ENCODE measurements at regions not wholly inside any gene's neighbourhood (a gene's known extent, or its start where the extent isn't known, plus 50 kb on each side); places are given as distances from the start of the nearest gene placed in this dataset.

- no peak for TF ChIP-seq EGR1 (IDR thresholded peaks at IDR 0.05)
Measured at GRCh38 chr16:63904930-63905329, 1216.9 kb downstream of the CDH11 start.

- TF ChIP-seq CREB1 (IDR thresholded peaks at IDR 0.05; ENCODE audit: low read depth) (no peak), EGR1 (IDR thresholded peaks at IDR 0.05) (no peak), TCF12 (IDR thresholded peaks at IDR 0.05; ENCODE audit: low read depth) (no peak), YY1 (IDR thresholded peaks at IDR 0.05; ENCODE audit: low read depth) (no peak), CEBPB (IDR thresholded peaks at IDR 0.05) (no peak), TAF1 (IDR thresholded peaks at IDR 0.05; ENCODE audit: low read depth) (no peak), ZBTB7A (IDR thresholded peaks at IDR 0.05; ENCODE audit: low read depth) (no peak), USF1 (IDR thresholded peaks at IDR 0.05) (no peak), EP300 (IDR thresholded peaks at IDR 0.05; ENCODE audit: borderline replicate concordance) (no peak)
Measured at GRCh38 chr16:63904182-63904581, 1217.7 kb downstream of the CDH11 start.

GRCh38 chr16:63896383-63897109, 1225.3 kb downstream of the CDH11 start:
- TF ChIP-seq YY1 (IDR thresholded peaks at IDR 0.05; ENCODE audit: low read depth) (no peak), MAX (IDR thresholded peaks at IDR 0.05) (no peak), RAD21 (IDR thresholded peaks at IDR 0.05; ENCODE audit: low read depth) (no peak)

GRCh38 chr16:63890723-63891122, 1231.1 kb downstream of the CDH11 start:
- TF ChIP-seq FOXM1 (IDR thresholded peaks at IDR 0.05; ENCODE audit: borderline replicate concordance, low read depth) (no peak), TEAD4 (IDR thresholded peaks at IDR 0.05) (no peak), MAX (IDR thresholded peaks at IDR 0.05) (no peak), TCF12 (IDR thresholded peaks at IDR 0.05; ENCODE audit: low read depth) (no peak), TAF1 (IDR thresholded peaks at IDR 0.05; ENCODE audit: low read depth) (no peak), EP300 (IDR thresholded peaks at IDR 0.05; ENCODE audit: borderline replicate concordance) (no peak), EGR1 (IDR thresholded peaks at IDR 0.05) (no peak), REST (IDR thresholded peaks at IDR 0.05; ENCODE audit: low read depth) (no peak), CREB1 (IDR thresholded peaks at IDR 0.05; ENCODE audit: low read depth) (no peak), CEBPB (IDR thresholded peaks at IDR 0.05) (no peak), YY1 (IDR thresholded peaks at IDR 0.05; ENCODE audit: low read depth) (no peak), USF1 (IDR thresholded peaks at IDR 0.05) (no peak), NFIC (IDR thresholded peaks at IDR 0.05) (no peak), ZBTB7A (IDR thresholded peaks at IDR 0.05; ENCODE audit: low read depth) (no peak)

- no peak for TF ChIP-seq EP300 (IDR thresholded peaks at IDR 0.05; ENCODE audit: borderline replicate concordance)
- no peak for TF ChIP-seq EGR1 (IDR thresholded peaks at IDR 0.05)
- TF ChIP-seq MAX (IDR thresholded peaks at IDR 0.05) = no peak
- TF ChIP-seq REST (IDR thresholded peaks at IDR 0.05; ENCODE audit: low read depth) = no peak
- TF ChIP-seq CEBPB (IDR thresholded peaks at IDR 0.05) = no peak
- TF ChIP-seq NFIC (IDR thresholded peaks at IDR 0.05) = peak; percentile 43; the same call in 1 of the 2 replicates
- no peak for TF ChIP-seq FOXM1 (IDR thresholded peaks at IDR 0.05; ENCODE audit: borderline replicate concordance, low read depth)
- TF ChIP-seq TEAD4 (IDR thresholded peaks at IDR 0.05) = no peak
Measured at GRCh38 chr16:63890081-63890480, 1231.8 kb downstream of the CDH11 start.

- TF ChIP-seq USF1 (IDR thresholded peaks at IDR 0.05) (no peak), ZBTB7A (IDR thresholded peaks at IDR 0.05; ENCODE audit: low read depth) (no peak), YY1 (IDR thresholded peaks at IDR 0.05; ENCODE audit: low read depth) (no peak), TEAD4 (IDR thresholded peaks at IDR 0.05) (no peak), REST (IDR thresholded peaks at IDR 0.05; ENCODE audit: low read depth) (no peak), EGR1 (IDR thresholded peaks at IDR 0.05) (no peak), MAX (IDR thresholded peaks at IDR 0.05) (no peak), RAD21 (IDR thresholded peaks at IDR 0.05; ENCODE audit: low read depth) (no peak), TCF12 (IDR thresholded peaks at IDR 0.05; ENCODE audit: low read depth) (no peak), TAF1 (IDR thresholded peaks at IDR 0.05; ENCODE audit: low read depth) (no peak), EP300 (IDR thresholded peaks at IDR 0.05; ENCODE audit: borderline replicate concordance) (no peak), CREB1 (IDR thresholded peaks at IDR 0.05; ENCODE audit: low read depth) (no peak), NFIC (IDR thresholded peaks at IDR 0.05) (no peak)
Measured at GRCh38 chr16:63883091-63883490, 1238.8 kb downstream of the CDH11 start.
